ENCODE measurements at regions not wholly inside any gene's neighbourhood (a gene's known extent, or its start where the extent isn't known, plus 50 kb on each side); places are given as distances from the start of the nearest gene placed in this dataset.

- intact Hi-C loops (cut with micrococcal nuclease) = no loop called here
- Histone ChIP-seq H3K4me2 (replicated peaks; ENCODE audit: extremely low read depth, low read length, poor library complexity, severe bottlenecking) (no peak overlapping the region), H4K20me1 (ENCODE audit: insufficient read depth, low read length) (no peaks in the 10 kb centered on the region), H3K27me3 (ENCODE audit: control insufficient read depth in 2 of 2, insufficient read depth in 2 of 2, low read length in 2 of 2) (no peaks in the 10 kb centered on the region), H3K36me3 (replicated peaks in 1 of 2; ENCODE audit: control insufficient read depth in 1 of 2, insufficient read depth in 2 of 2, low read length in 2 of 2) (no peaks in the 10 kb centered on the region), H3K4me1 (ENCODE audit: control insufficient read depth in 1 of 2, insufficient read depth in 2 of 2, low read length in 2 of 2) (no peaks in the 10 kb centered on the region), H3K4me3 (replicated peaks in 1 of 3; ENCODE audit: low read depth in 2 of 3, low read length in 3 of 3) (no peak overlapping the region), H3K79me2 (ENCODE audit: insufficient read depth, low read length) (no peaks in the 10 kb centered on the region), H3K27ac (ENCODE audit: low read depth in 1 of 2, low read length in 2 of 2) (no peak overlapping the region), H2AFZ (ENCODE audit: insufficient read depth, low read depth, low read length, poor library complexity, severe bottlenecking) (no peak overlapping the region), H3K9ac (ENCODE audit: insufficient read depth, low read length, poor library complexity, severe bottlenecking) (no peak overlapping the region), H3K9me3 (replicated peaks in 1 of 2; ENCODE audit: control insufficient read depth in 1 of 2, insufficient read depth in 1 of 2, low read length in 2 of 2) (peaks cover 10 to 14% of the 10 kb centered on the region in 2 donors)
- DNase-seq = no peak
- H3K27me3 Mint-ChIP-seq (ENCODE audit: low read depth in 3 of 3) = peaks cover 0 to 2% (median 0%) of the 10 kb centered on the region in 3 donors
- H3K27ac Mint-ChIP-seq = no peak overlapping the region
- no peaks in the 10 kb centered on the region for H3K36me3 Mint-ChIP-seq
- no peaks in the 10 kb centered on the region for H3K4me1 Mint-ChIP-seq
- no peak for TF ChIP-seq CTCF (IDR thresholded peaks at IDR 0.05)
- no peak overlapping the region for H3K4me3 Mint-ChIP-seq
- H3K9me3 Mint-ChIP-seq = peaks cover 2 to 18% (median 11%) of the 10 kb centered on the region in 7 donors
- 76% methylated on average over 2 of the region's 5 CpGs for WGBS (ENCODE audit: insufficient coverage)
Measured at GRCh38 chr11:37203006-37203405, 605.0 kb upstream of the RAG2 start.

GRCh38 chr11:37199082-37199481, 601.0 kb upstream of the RAG2 start:
- H3K4me1 ChIP-seq (ENCODE audit: control insufficient read depth in 1 of 2, insufficient read depth in 2 of 2, low read length in 2 of 2) = no peaks in the 10 kb centered on the region
- Mint-ChIP-seq H3K27me3 (ENCODE audit: low read depth in 3 of 3) (peaks cover 0 to 2% (median 0%) of the 10 kb centered on the region in 3 donors), H3K27ac (no peak overlapping the region), H3K36me3 (no peaks in the 10 kb centered on the region), H3K4me1 (no peaks in the 10 kb centered on the region), H3K9me3 (peaks cover 2 to 21% (median 7%) of the 10 kb centered on the region in 7 donors), H3K4me3 (no peak overlapping the region)
- WGBS (ENCODE audit: insufficient coverage) = 83% methylated on average over 1 of the region's 1 CpG
- peaks cover 14 to 16% of the 10 kb centered on the region in 2 donors for H3K9me3 ChIP-seq (replicated peaks in 1 of 2; ENCODE audit: control insufficient read depth in 1 of 2, insufficient read depth in 1 of 2, low read length in 2 of 2)
- no peaks in the 10 kb centered on the region for H4K20me1 ChIP-seq (ENCODE audit: insufficient read depth, low read length)
- H3K4me2 ChIP-seq (replicated peaks; ENCODE audit: extremely low read depth, low read length, poor library complexity, severe bottlenecking) = no peak overlapping the region
- no peak overlapping the region for H3K9ac ChIP-seq (ENCODE audit: insufficient read depth, low read length, poor library complexity, severe bottlenecking)
- TF ChIP-seq CTCF (IDR thresholded peaks at IDR 0.05) = no peak
- H3K4me3 ChIP-seq (replicated peaks in 1 of 3; ENCODE audit: low read depth in 2 of 3, low read length in 3 of 3) = no peak overlapping the region
- no peak overlapping the region for H3K27ac ChIP-seq (ENCODE audit: low read depth in 1 of 2, low read length in 2 of 2)
- intact Hi-C loops (cut with micrococcal nuclease) = no loop called here
- no peak overlapping the region for H2AFZ ChIP-seq (ENCODE audit: insufficient read depth, low read depth, low read length, poor library complexity, severe bottlenecking)
- no peaks in the 10 kb centered on the region for H3K27me3 ChIP-seq (ENCODE audit: control insufficient read depth in 2 of 2, insufficient read depth in 2 of 2, low read length in 2 of 2)
- H3K36me3 ChIP-seq (replicated peaks in 1 of 2; ENCODE audit: control insufficient read depth in 1 of 2, insufficient read depth in 2 of 2, low read length in 2 of 2) = no peaks in the 10 kb centered on the region
- no peaks in the 10 kb centered on the region for H3K79me2 ChIP-seq (ENCODE audit: insufficient read depth, low read length)
- no peak for DNase-seq
